Peyer's patch (tissue), 4 donors: ENCODE measurements at regions not wholly inside any gene's neighbourhood (a gene's known extent, or its start where the extent isn't known, plus 50 kb on each side); places are given as distances from the start of the nearest gene placed in this dataset.

Source experiments
- POLR2A ChIP-seq, 2 donors: fragments of 450-650 bp; IDR thresholded peaks; one replicate each; pipeline ENCODE4 v1.5.1; 2017; ENCODE audit warnings: antibody characterized with exemption in 2 of 2, mild to moderate bottlenecking in 2 of 2, moderate library complexity in 2 of 2
- TF ChIP-seq, protein P1 (sequence below), 6 experiments: fragments of 450-650 bp in 4 of 6; fragments of 200-600 bp in 2 of 6; sonication (generic) in 1 of 6; IDR thresholded peaks; one replicate each; pipeline ENCODE4 v1.5.1; 2017 to 2019; ENCODE audit warnings: antibody characterized with exemption in 6 of 6, mild to moderate bottlenecking in 3 of 6, moderate library complexity in 1 of 6

DNA sequence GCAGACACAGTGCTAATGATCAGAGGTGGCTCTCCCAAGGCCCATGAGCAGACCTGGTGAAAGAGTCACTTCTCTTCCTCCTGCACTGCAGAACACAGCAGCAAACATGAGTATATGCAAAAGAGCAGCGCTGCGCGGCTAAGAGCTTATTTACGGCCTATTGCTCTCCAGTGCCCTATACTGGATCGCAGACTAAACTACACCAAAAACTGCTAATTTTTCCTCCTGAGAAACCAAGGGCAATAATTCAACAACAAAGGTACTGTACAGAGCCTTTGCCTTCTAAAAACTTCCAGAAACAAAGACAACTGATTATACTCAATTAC is 702.5 kb downstream of the ARAP2 start:
- TF ChIP-seq, protein P1, sequence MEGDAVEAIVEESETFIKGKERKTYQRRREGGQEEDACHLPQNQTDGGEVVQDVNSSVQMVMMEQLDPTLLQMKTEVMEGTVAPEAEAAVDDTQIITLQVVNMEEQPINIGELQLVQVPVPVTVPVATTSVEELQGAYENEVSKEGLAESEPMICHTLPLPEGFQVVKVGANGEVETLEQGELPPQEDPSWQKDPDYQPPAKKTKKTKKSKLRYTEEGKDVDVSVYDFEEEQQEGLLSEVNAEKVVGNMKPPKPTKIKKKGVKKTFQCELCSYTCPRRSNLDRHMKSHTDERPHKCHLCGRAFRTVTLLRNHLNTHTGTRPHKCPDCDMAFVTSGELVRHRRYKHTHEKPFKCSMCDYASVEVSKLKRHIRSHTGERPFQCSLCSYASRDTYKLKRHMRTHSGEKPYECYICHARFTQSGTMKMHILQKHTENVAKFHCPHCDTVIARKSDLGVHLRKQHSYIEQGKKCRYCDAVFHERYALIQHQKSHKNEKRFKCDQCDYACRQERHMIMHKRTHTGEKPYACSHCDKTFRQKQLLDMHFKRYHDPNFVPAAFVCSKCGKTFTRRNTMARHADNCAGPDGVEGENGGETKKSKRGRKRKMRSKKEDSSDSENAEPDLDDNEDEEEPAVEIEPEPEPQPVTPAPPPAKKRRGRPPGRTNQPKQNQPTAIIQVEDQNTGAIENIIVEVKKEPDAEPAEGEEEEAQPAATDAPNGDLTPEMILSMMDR (IDR thresholded peaks at IDR 0.05): no peak
- TF ChIP-seq POLR2A (IDR thresholded peaks at IDR 0.05): no peak
